ENCODE measurements at regions not wholly inside any gene's neighbourhood (a gene's known extent, or its start where the extent isn't known, plus 50 kb on each side); places are given as distances from the start of the nearest gene placed in this dataset.
"Not testable (repeated sequence)": the region's sequence is repeated elsewhere in the genome, so short reads cannot be mapped to it uniquely, and the experiment has no call there.

DNA sequence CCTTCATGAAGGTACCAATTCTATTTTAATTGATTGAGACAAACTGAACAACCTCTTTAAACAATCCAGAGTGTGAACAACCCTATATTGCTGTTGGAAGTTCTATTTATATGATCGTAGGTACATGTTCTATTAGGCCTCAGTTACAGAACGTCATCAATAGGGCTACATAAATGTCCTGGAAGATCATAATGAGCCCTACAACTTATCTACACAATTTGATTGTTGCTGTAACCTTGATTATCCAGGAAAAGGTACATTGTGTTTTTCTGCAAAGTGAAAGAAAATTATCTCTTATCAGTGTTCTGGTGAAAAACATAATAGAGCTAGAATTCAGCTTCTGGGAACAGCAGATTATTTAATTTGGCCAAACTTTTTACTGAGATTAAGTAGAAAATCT, 612.9 kb downstream of the GALC start:
- no peak for DNase-seq (ENCODE audit: extremely low read depth, insufficient read length)
- TF ChIP-seq, protein P1, sequence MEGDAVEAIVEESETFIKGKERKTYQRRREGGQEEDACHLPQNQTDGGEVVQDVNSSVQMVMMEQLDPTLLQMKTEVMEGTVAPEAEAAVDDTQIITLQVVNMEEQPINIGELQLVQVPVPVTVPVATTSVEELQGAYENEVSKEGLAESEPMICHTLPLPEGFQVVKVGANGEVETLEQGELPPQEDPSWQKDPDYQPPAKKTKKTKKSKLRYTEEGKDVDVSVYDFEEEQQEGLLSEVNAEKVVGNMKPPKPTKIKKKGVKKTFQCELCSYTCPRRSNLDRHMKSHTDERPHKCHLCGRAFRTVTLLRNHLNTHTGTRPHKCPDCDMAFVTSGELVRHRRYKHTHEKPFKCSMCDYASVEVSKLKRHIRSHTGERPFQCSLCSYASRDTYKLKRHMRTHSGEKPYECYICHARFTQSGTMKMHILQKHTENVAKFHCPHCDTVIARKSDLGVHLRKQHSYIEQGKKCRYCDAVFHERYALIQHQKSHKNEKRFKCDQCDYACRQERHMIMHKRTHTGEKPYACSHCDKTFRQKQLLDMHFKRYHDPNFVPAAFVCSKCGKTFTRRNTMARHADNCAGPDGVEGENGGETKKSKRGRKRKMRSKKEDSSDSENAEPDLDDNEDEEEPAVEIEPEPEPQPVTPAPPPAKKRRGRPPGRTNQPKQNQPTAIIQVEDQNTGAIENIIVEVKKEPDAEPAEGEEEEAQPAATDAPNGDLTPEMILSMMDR (IDR thresholded peaks at IDR 0.05; ENCODE audit: insufficient read depth, low read length, poor library complexity, severe bottlenecking): no peak
- Histone ChIP-seq H3K36me3 (ENCODE audit: control insufficient read depth, insufficient read depth, low read length) (no peaks in the 10 kb centered on the region), H3K4me3 (replicated peaks; ENCODE audit: low read depth, low read length) (no peak overlapping the region), H3K27me3 (replicated peaks; ENCODE audit: control insufficient read depth, insufficient read depth, low read length) (no peaks in the 10 kb centered on the region)

DNA sequence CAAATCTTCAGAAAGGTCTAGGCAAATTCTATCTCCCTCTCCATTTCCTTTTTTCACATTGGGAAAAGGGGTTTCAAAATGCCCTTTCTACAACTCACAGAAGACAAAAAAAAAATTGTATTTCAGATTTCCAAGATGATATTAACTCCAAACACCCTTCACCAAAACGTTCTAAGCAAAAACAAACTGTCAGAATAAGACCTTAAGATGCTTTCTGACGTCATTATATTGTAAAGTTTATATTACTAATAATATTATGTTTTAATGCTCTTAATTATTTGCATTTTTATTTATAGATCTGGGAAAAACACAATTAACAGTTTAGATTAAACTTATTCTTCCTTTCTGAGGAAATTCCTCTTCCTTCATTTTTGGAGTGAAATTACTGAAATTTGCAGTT, 624.2 kb downstream of the GALC start:
- H3K36me3 ChIP-seq (ENCODE audit: control insufficient read depth, insufficient read depth, low read length): no peaks in the 10 kb centered on the region
- no peak overlapping the region for H3K4me3 ChIP-seq (replicated peaks; ENCODE audit: low read depth, low read length)
- TF ChIP-seq, protein P1 (IDR thresholded peaks at IDR 0.05; ENCODE audit: insufficient read depth, low read length, poor library complexity, severe bottlenecking): no peak
- no peak for DNase-seq (ENCODE audit: extremely low read depth, insufficient read length)
- no peaks in the 10 kb centered on the region for H3K27me3 ChIP-seq (replicated peaks; ENCODE audit: control insufficient read depth, insufficient read depth, low read length)

DNA sequence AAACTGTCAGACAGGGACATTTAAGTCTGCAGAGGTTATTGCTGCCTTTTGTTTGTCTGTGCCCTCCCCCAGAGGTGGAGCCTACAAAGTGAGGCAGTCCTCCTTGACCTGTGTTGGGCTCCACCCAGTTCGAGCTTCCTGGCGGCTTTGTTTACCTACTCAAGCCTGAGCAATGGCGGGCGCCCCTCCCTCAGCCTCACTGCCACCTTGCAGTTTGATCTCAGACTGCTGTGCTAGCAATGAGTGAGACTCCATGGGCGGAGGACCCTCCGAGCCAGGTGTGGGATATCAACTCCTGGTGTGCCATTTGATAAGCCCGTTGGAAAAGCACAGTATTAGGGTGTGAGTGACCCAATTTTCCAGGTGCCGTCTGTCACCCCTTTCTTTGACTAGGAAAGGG, 632.7 kb downstream of the GALC start:
- DNase-seq (ENCODE audit: extremely low read depth, insufficient read length); H3K36me3 ChIP-seq (ENCODE audit: control insufficient read depth, insufficient read depth, low read length); H3K27me3 ChIP-seq (replicated peaks; ENCODE audit: control insufficient read depth, insufficient read depth, low read length); H3K4me3 ChIP-seq (replicated peaks; ENCODE audit: low read depth, low read length): not testable (repeated sequence)

DNA sequence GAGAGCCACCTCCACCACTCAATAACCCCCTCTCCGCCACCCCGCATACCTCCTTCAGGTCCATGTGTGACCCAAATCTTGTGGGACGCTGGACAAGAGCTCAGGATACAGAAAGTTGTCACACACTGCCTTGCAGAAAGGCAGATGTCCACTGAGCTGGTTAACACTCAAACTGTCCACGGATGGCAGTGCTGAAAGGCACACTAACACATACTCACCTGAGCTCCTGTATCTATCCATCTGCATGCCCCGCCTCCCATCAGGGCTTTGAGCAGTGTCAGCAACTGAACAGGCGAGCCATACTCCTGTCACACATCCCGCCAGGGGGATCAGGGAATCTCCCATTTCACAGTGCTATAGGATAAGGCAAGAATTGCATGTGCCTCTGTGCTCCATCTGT, 642.0 kb downstream of the GALC start:
- TF ChIP-seq, protein P1 (IDR thresholded peaks at IDR 0.05; ENCODE audit: insufficient read depth, low read length, poor library complexity, severe bottlenecking): no peak
- no peak overlapping the region for H3K4me3 ChIP-seq (replicated peaks; ENCODE audit: low read depth, low read length)

DNA sequence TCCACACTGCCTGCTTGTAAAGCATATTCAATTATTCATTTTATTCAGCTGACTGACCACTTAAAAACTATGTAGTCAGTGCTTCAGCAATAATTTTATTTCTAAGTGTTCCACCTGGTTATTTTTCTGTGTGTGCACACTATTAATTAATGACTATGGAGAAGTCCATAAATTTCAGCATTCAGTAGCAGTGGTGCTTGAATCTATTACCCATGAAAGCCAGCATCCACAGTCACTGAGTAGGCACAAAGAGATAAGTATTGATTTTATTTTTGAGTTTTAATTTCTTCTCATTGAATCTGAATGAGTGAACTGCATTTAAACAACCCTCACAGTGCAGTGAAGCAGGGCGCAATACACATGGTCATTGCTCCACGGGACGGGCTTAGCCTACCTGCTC, 643.1 kb downstream of the GALC start:
- Histone ChIP-seq H3K4me3 (replicated peaks; ENCODE audit: low read depth, low read length) (no peak overlapping the region), H3K27me3 (replicated peaks; ENCODE audit: control insufficient read depth, insufficient read depth, low read length) (no peaks in the 10 kb centered on the region), H3K36me3 (ENCODE audit: control insufficient read depth, insufficient read depth, low read length) (no peaks in the 10 kb centered on the region)
- no peak for DNase-seq (ENCODE audit: extremely low read depth, insufficient read length)
- TF ChIP-seq, protein P1 (IDR thresholded peaks at IDR 0.05; ENCODE audit: insufficient read depth, low read length, poor library complexity, severe bottlenecking): no peak

More for the DNA sequence above, 642.0 kb downstream of the GALC start:
- DNase-seq (ENCODE audit: extremely low read depth, insufficient read length): no peak
- H3K27me3 ChIP-seq (replicated peaks; ENCODE audit: control insufficient read depth, insufficient read depth, low read length): no peaks in the 10 kb centered on the region
- H3K36me3 ChIP-seq (ENCODE audit: control insufficient read depth, insufficient read depth, low read length): no peaks in the 10 kb centered on the region

DNA sequence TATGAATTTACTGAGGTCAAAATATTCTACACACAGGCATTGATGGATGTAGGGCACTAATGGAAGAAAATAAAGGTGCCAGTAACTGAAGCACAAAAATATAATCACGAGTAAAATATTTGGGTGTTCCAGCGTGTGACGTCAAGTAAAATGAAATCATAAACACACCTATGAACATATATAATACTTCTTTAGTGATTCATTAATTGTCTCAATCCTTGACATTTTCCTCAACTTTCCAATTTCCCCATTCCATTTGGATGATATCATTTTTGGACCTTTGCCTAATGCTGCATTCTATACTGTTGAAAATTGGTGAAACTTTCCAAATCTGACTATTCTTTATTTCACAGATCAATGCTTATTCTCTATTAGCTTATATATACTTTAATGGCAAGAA, 649.3 kb downstream of the GALC start:
- no peak overlapping the region for H3K4me3 ChIP-seq (replicated peaks; ENCODE audit: low read depth, low read length)
- TF ChIP-seq, protein P1 (IDR thresholded peaks at IDR 0.05; ENCODE audit: insufficient read depth, low read length, poor library complexity, severe bottlenecking): no peak
- H3K27me3 ChIP-seq (replicated peaks; ENCODE audit: control insufficient read depth, insufficient read depth, low read length): no peaks in the 10 kb centered on the region
- no peak for DNase-seq (ENCODE audit: extremely low read depth, insufficient read length)
- no peaks in the 10 kb centered on the region for H3K36me3 ChIP-seq (ENCODE audit: control insufficient read depth, insufficient read depth, low read length)
